SK-N-SH treated with all-trans-retinoic acid at 6 μM for 48 hours (cell line): ENCODE measurements at regions not wholly inside any gene's neighbourhood (a gene's known extent, or its start where the extent isn't known, plus 50 kb on each side); places are given as distances from the start of the nearest gene placed in this dataset.

Experiments used
- ATAC-seq: fragments of 200-7000 bp; cut with Tn5 transposase; 3 replicates; pipeline ENCODE4 v1.9.1; 2020; ENCODE audit warnings: mild to moderate bottlenecking, moderate library complexity
- ARNTL ChIP-seq: fragments of 450-650 bp; formaldehyde crosslinking; IDR thresholded peaks from 2 replicates; pipeline ENCODE4 v1.5.0; 2020; ENCODE audit warnings: low read depth, mild to moderate bottlenecking, moderate library complexity, borderline replicate concordance
- BACH2 ChIP-seq: fragments of 250-450 bp; sonication (Bioruptor Pico); IDR thresholded peaks from 2 replicates; pipeline ENCODE4 v1.9.0; 2021; ENCODE audit warnings: mild to moderate bottlenecking, borderline replicate concordance
- CSDC2 ChIP-seq: fragments of 250-450 bp; sonication (Bioruptor Pico); IDR thresholded peaks from 2 replicates; pipeline ENCODE4 v1.5.0; 2020; ENCODE audit warnings: mild to moderate bottlenecking, moderate library complexity
- CSRNP3 ChIP-seq: fragments of 250-450 bp; sonication (Bioruptor Pico); IDR thresholded peaks from 2 replicates; pipeline ENCODE4 v1.5.1; 2021; ENCODE audit warnings: mild to moderate bottlenecking, moderate library complexity
- ESRRG ChIP-seq: fragments of 250-450 bp; sonication (Bioruptor Pico); IDR thresholded peaks from 2 replicates; pipeline ENCODE4 v1.6.1; 2021; ENCODE audit warnings: mild to moderate bottlenecking
- ISL1 ChIP-seq: fragments of 250-450 bp; sonication (Bioruptor Pico); IDR thresholded peaks from 2 replicates; pipeline ENCODE4 v2.1.2; 2022; ENCODE audit warnings: mild to moderate bottlenecking, moderate library complexity
- OSR1 ChIP-seq: fragments of 250-450 bp; sonication (Bioruptor Pico); IDR thresholded peaks from 2 replicates; pipeline ENCODE4 v1.8.0; 2022; ENCODE audit warnings: moderate library complexity, mild to moderate bottlenecking, inconsistent platforms
- POU6F1 ChIP-seq: fragments of 250-450 bp; sonication (Bioruptor Pico); IDR thresholded peaks from 2 replicates; pipeline ENCODE4 v1.8.0; 2021; ENCODE audit warnings: low read depth, mild to moderate bottlenecking, moderate library complexity, borderline replicate concordance
- PPARA ChIP-seq: fragments of 250-450 bp; sonication (Bioruptor Pico); IDR thresholded peaks from 2 replicates; pipeline ENCODE4 v1.5.0; 2020; ENCODE audit warnings: mild to moderate bottlenecking, borderline replicate concordance
- SNAI2 ChIP-seq: fragments of 250-450 bp; sonication (Bioruptor Pico); IDR thresholded peaks from 2 replicates; pipeline ENCODE4 v1.5.0; 2020; ENCODE audit warnings: mild to moderate bottlenecking, moderate library complexity
- TCF4 ChIP-seq: fragments of 250-450 bp; sonication (Bioruptor Pico); IDR thresholded peaks from 2 replicates; pipeline ENCODE4 v1.8.0; 2021; ENCODE audit warnings: mild to moderate bottlenecking, moderate library complexity, borderline replicate concordance
- TOX ChIP-seq: fragments of 250-450 bp; sonication (Bioruptor Pico); IDR thresholded peaks from 2 replicates; pipeline ENCODE4 v1.8.0; 2021; ENCODE audit warnings: mild to moderate bottlenecking, moderate library complexity, borderline replicate concordance
- ZC3H10 ChIP-seq: fragments of 250-450 bp; sonication (Bioruptor Pico); IDR thresholded peaks from 2 replicates; pipeline ENCODE4 v1.5.1; 2021; ENCODE audit warnings: mild to moderate bottlenecking, moderate library complexity
- ZFP3 ChIP-seq: fragments of 250-450 bp; sonication (Bioruptor Pico); IDR thresholded peaks from 2 replicates; pipeline ENCODE4 v1.5.0; 2020; ENCODE audit warnings: mild to moderate bottlenecking, moderate library complexity
- ZFP30 ChIP-seq: fragments of 450-650 bp; formaldehyde crosslinking; IDR thresholded peaks from 2 replicates; pipeline ENCODE4 v1.5.0; 2022; ENCODE audit warnings: mild to moderate bottlenecking, moderate library complexity
- ZNF565 ChIP-seq: fragments of 450-650 bp; formaldehyde crosslinking; conservative IDR thresholded peaks from 2 replicates; pipeline ENCODE4 v1.5.0; 2020; ENCODE audit warnings: low read depth, mild to moderate bottlenecking, moderate library complexity
- ZNF70 ChIP-seq: fragments of 450-650 bp; formaldehyde crosslinking; IDR thresholded peaks from 2 replicates; pipeline ENCODE4 v1.5.0; 2020; ENCODE audit warnings: mild to moderate bottlenecking, moderate library complexity
- TF ChIP-seq, protein P1 (sequence below): fragments of 250-450 bp; sonication (Bioruptor Pico); IDR thresholded peaks from 2 replicates; pipeline ENCODE4 v1.8.0; 2020; ENCODE audit warnings: mild to moderate bottlenecking, moderate library complexity, borderline replicate concordance
- TF ChIP-seq, protein P2 (sequence below): fragments of 250-450 bp; sonication (Bioruptor Pico); IDR thresholded peaks from 2 replicates; pipeline ENCODE4 v1.5.1; 2020; ENCODE audit warnings: low read depth, mild to moderate bottlenecking, moderate library complexity
- TF ChIP-seq, protein P3 (sequence below): fragments of 250-450 bp; sonication (Bioruptor Pico); IDR thresholded peaks from 2 replicates; pipeline ENCODE4 v1.5.0; 2020; ENCODE audit warnings: mild to moderate bottlenecking, moderate library complexity

- TF ChIP-seq ZFP3 (CRISPR knock-in tag) (no peak), ESRRG (CRISPR knock-in tag) (no peak), ZNF70 (no peak), BACH2 (CRISPR knock-in tag) (no peak), CSDC2 (CRISPR knock-in tag) (no peak), ZC3H10 (CRISPR knock-in tag) (no peak)
- TF ChIP-seq, protein P1, sequence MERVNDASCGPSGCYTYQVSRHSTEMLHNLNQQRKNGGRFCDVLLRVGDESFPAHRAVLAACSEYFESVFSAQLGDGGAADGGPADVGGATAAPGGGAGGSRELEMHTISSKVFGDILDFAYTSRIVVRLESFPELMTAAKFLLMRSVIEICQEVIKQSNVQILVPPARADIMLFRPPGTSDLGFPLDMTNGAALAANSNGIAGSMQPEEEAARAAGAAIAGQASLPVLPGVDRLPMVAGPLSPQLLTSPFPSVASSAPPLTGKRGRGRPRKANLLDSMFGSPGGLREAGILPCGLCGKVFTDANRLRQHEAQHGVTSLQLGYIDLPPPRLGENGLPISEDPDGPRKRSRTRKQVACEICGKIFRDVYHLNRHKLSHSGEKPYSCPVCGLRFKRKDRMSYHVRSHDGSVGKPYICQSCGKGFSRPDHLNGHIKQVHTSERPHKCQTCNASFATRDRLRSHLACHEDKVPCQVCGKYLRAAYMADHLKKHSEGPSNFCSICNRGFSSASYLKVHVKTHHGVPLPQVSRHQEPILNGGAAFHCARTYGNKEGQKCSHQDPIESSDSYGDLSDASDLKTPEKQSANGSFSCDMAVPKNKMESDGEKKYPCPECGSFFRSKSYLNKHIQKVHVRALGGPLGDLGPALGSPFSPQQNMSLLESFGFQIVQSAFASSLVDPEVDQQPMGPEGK (CRISPR knock-in tag): no peak
Measured at GRCh38 chr2:103464831-103465230, 703.0 kb downstream of the TMEM182 start (continued).

DNA sequence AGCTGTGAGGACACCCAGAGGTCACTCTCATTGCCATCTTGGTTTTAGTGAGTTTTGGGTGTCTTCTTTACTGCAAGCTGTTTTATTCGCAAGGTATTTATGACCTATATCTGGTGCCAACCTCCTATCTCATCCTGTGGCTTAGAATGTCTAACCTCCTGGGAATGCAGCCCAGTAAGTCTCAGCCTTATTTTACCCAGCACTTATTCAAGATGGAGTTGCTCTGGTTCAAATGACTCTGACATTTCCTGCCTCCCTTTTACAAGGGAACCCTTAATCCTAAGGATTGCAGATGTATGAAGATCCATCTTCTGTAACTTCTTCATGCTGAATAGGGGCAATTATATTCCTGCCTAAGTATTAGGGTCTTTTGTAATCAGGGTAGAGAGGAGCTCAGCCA is 708.0 kb downstream of the TMEM182 start:
- TF ChIP-seq, protein P2, sequence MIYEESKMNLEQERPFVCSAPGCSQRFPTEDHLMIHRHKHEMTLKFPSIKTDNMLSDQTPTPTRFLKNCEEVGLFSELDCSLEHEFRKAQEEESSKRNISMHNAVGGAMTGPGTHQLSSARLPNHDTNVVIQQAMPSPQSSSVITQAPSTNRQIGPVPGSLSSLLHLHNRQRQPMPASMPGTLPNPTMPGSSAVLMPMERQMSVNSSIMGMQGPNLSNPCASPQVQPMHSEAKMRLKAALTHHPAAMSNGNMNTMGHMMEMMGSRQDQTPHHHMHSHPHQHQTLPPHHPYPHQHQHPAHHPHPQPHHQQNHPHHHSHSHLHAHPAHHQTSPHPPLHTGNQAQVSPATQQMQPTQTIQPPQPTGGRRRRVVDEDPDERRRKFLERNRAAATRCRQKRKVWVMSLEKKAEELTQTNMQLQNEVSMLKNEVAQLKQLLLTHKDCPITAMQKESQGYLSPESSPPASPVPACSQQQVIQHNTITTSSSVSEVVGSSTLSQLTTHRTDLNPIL: no peak
- no peak for TF ChIP-seq TCF4
- TF ChIP-seq ESRRG (CRISPR knock-in tag): no peak
- TF ChIP-seq ARNTL (CRISPR knock-in tag): no peak
- TF ChIP-seq, protein P1 (CRISPR knock-in tag): no peak
- TF ChIP-seq, protein P3, sequence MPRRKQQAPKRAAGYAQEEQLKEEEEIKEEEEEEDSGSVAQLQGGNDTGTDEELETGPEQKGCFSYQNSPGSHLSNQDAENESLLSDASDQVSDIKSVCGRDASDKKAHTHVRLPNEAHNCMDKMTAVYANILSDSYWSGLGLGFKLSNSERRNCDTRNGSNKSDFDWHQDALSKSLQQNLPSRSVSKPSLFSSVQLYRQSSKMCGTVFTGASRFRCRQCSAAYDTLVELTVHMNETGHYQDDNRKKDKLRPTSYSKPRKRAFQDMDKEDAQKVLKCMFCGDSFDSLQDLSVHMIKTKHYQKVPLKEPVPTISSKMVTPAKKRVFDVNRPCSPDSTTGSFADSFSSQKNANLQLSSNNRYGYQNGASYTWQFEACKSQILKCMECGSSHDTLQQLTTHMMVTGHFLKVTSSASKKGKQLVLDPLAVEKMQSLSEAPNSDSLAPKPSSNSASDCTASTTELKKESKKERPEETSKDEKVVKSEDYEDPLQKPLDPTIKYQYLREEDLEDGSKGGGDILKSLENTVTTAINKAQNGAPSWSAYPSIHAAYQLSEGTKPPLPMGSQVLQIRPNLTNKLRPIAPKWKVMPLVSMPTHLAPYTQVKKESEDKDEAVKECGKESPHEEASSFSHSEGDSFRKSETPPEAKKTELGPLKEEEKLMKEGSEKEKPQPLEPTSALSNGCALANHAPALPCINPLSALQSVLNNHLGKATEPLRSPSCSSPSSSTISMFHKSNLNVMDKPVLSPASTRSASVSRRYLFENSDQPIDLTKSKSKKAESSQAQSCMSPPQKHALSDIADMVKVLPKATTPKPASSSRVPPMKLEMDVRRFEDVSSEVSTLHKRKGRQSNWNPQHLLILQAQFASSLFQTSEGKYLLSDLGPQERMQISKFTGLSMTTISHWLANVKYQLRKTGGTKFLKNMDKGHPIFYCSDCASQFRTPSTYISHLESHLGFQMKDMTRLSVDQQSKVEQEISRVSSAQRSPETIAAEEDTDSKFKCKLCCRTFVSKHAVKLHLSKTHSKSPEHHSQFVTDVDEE: no peak
- TF ChIP-seq ZFP3 (CRISPR knock-in tag): no peak
- TF ChIP-seq CSRNP3 (CRISPR knock-in tag): no peak
- no peak for TF ChIP-seq ZNF70
- TF ChIP-seq ZFP30 (CRISPR knock-in tag): no peak
- TF ChIP-seq BACH2 (CRISPR knock-in tag): no peak
- no peak for TF ChIP-seq TOX (CRISPR knock-in tag)
- TF ChIP-seq ZNF565 (CRISPR knock-in tag): no peak
- no peak for TF ChIP-seq ZC3H10 (CRISPR knock-in tag)
- TF ChIP-seq OSR1 (CRISPR knock-in tag): no peak
- no peak for TF ChIP-seq SNAI2 (CRISPR knock-in tag)
- no peak for TF ChIP-seq ISL1 (CRISPR knock-in tag)
- TF ChIP-seq PPARA (CRISPR knock-in tag): no peak
- no peak for ATAC-seq

DNA sequence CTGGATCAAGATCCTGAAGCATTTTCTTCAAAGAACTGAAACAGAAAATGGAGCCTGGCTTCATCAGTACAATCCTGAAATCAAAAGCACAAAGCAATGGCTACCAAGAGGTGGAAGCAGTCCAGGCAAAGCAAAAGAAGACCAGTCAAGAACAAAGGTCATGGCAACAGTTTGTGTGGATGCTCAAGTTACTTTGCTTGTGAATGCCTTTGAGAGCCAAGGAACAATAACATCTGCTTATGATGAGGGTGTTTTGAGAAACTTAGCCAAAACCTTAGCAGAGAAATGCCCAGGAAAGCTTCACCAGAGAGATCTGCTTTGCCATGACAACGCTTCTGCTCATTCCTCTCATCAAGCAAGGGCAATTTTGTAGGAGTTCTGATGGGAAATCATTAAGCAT is 723.1 kb downstream of the TMEM182 start:
- ATAC-seq: no peak
- no peak for TF ChIP-seq OSR1 (CRISPR knock-in tag)
- TF ChIP-seq ESRRG (CRISPR knock-in tag): no peak
- TF ChIP-seq TCF4: no peak
- TF ChIP-seq POU6F1 (CRISPR knock-in tag): no peak
- no peak for TF ChIP-seq ISL1 (CRISPR knock-in tag)
- TF ChIP-seq PPARA (CRISPR knock-in tag): no peak
- TF ChIP-seq, protein P3: no peak
- no peak for TF ChIP-seq ZNF565 (CRISPR knock-in tag)
